CD4-positive, alpha-beta T cell treated with Interleukin-21 for 1 hour (primary cell): ENCODE measurements at regions not wholly inside any gene's neighbourhood (a gene's known extent, or its start where the extent isn't known, plus 50 kb on each side); places are given as distances from the start of the nearest gene placed in this dataset.
"Not testable (repeated sequence)": the region's sequence is repeated elsewhere in the genome, so short reads cannot be mapped to it uniquely, and the experiment has no call there.

Experiments
- DNase-seq: peaks from one replicate; pipeline ENCODE4 v3.0.0-alpha.2; 2020

DNA sequence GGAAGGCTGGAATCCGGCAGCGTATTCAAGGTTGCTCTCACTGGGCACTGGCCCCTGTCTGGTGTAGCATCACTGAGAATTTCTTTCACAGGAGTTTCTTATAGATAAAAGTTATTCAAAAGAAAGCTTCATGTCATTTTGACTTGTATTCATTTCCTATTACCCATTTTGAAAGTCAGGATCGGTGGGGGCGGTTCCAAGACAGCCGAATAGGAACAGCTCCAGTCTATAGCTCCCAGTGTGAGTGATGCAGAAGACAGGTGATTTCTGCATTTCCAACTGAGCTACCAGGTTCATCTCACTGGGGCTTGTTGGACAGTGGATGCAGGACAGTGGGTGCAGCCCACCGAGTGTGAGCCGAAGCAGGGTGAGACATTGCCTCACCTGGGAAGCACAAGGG is 51.5 kb upstream of the CDC42EP3 start:
- not testable (repeated sequence) for DNase-seq

DNA sequence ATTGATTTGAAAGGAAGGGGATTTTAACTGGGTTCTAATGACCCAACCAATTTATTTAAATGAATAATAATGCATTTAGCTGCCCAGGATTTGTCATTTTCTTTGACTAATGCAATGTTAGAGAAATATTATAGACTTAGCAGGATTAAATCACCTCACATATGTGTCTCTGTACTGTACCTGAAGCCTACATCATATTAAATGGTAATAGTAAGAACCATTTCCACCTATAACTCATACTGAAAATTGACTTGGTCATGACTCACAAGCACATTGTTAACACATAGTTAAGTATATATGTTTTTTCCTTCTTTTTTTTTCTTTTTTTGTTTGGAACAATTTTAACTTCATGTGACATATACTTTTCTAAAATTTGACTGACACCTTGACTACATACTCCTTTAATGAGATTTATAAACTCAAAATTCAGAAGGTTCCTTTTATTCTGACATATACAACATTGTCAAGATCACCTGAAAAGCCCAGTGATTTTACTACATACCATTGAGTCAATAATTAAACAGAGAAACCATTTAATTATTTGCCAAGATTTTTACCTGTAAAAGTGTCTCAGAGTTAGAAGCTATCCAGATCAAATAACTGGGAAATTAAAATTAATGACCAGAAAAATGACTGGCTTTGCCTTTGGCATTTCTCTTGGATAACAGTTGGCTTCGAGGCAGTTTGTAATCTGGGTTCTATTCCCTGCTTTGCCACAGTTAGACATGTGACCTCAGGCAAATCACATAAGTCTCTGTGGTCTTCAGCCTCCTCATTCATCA is 58.8 kb upstream of the CDC42EP3 start:
- no peak for DNase-seq

DNA sequence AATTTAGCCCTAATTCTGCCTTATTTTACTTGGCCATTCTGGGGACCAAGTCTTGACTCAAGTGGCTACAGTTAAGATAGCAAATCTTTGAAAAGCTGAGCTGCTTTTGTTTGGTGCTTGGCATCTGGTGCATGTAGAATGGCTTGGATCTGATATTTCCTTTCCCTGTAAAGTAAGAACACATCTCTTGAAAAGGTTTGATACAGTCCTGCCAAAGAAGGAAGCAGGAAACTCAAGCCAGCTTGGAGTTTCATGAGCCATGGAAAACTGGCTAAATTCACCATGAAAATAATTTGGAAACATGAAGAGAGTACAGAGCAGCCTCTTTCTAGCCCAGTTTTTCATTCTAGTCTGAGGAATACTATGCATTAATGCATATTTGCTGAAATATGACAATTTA is 61.0 kb upstream of the CDC42EP3 start:
- DNase-seq = not testable (repeated sequence)

DNA sequence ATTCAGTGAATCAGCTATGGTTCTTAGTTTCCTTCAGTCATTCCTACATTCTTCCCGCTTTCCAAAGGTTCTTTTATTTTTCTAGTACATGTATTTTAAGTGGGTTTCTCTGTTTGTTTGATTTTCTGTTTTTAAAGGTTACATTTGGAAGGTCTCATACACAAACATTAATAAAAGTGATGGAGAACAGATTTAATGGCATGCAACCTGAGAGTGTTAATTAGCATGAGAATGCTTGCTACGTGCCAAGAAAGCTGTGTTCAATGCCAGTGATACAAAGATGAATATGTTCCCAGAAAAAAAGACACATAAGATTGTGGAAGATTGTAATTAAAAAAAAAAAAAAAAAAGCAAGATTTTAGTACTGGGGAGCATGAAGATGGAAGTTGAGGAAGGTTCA is 61.8 kb upstream of the CDC42EP3 start:
- DNase-seq = no peak

DNA sequence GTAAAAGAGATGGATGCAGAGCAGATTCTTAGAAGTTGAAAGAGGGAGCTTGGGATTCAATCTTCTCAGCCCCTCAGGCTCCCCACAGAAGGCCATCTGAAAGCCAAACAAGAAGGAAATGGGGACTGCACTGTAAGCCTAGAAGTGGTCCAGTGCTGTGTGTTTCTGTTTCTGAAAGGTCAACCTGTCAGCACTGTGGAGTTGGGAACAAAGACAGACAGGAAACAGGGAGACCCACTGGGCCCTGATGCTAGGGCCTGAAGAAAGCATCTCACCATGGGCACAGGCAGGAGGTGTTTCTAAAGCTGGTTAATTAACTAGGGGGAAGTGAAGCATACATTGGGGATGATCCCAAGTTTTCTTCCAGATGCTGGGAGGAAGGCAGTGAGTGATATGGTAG is 62.5 kb upstream of the CDC42EP3 start:
- DNase-seq = not testable (repeated sequence)

DNA sequence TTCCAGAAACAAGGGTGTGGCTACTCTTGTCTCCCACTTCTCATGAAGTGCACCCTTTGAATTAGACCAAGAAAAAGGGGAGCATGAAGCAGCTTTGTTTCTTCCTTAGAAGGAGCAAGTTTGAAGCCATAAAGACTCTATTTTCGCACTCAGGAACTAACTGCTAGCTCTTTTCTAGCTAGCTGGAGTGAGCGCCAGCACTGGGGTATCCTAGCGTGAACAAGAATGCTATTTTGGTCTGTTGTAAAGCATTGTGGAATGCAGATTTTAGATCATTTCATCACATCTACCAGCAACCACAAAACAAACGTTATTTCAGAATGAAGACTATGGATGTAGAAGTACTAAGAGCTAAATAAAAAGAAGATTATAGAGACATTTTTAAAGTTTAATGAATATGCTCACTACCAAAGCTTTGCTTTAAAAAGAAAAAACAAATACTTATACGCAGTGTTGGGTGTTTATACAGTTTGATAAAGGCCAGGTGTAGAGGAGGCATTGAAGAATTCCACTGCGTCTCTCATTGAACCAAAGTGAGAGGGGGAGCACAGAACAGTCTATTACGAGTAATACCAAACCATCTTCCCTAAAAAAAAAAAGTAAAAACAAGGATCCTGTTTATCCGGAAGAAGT is 63.6 kb upstream of the CDC42EP3 start:
- not testable (repeated sequence) for DNase-seq

DNA sequence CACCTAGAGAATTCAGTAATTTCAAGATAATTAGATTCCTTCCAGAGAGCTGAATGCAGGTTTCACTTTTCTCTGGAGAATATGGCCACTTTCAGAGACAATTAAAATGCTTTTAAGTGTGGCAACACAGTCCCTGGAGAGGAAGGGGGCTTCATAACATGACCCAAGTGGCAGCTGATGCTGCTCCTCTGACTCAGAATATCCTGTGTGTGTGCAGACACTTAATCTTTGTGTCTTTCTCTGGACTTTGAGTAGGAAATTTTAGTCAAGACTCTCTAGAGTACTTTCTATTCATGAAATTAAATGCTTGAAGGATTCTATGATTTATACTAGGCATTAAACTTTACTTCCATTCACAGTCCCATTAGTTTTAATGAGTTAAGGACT is 64.1 kb upstream of the CDC42EP3 start:
- DNase-seq = not testable (repeated sequence)

DNA sequence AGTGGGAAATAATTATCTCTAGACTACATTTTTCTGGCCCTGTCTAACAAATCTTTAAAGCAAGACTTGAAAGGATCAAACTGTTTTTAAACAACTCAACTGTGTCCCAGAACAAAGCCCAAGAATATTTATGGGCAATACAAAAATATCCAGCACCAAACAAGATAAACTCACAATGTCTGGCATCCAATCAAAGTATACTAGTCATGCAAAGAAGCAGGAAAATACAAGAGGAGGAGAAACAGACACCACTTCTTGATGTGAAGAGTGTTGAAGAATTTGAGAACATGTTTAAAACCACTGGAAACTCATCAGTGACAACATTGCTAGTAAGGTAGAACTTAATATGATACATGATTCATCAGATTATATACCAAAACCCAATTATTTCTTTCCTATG is 66.1 kb upstream of the CDC42EP3 start:
- DNase-seq = no peak

DNA sequence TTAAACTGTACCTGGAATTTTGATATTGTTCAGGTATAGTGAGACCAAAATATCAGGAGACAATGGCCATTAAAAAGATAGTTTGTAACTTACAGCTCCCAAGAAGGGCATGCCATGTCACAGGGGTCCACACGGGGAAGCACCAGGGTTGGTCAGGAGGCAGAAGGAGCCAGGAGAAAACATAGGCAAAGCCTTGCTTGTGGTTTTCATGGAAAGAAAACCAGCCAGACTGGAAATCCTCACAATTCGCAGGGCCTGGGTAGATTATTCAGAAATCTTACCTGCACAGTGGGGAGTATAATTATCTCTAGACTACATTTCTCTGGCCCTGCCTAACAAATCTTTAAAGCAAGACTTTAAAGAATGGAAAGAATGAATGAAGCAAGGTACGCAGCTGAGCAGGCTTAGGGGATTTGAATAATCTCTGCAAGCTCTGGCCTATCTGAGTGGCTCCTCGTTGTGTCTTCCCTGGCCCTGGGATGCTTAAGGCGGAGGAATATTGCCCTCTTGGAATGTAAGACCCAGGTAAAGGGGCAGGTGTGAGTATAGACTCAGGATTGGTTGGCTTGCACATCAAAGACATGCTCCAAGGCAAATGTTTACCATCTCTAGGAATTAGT is 66.9 kb upstream of the CDC42EP3 start:
- no peak for DNase-seq

DNA sequence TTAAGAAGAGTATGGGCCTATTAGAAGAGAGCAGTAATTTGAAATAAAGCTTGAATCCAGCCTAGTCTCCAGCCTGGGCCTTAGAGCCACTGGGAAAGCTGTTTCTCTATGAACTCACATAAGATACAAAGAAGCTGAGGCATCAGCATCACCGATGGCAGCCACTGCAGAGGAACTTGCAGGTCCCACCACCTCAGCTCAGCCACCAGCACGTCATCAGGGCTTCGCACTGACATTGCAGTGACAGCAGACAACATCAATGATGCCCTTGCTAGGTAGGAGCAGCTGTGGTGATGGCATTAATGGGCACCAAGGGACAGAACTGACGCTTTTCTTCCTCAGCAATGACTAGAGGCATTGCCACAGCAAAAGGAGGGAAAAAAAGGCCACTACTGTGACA is 67.7 kb upstream of the CDC42EP3 start:
- no peak for DNase-seq

DNA sequence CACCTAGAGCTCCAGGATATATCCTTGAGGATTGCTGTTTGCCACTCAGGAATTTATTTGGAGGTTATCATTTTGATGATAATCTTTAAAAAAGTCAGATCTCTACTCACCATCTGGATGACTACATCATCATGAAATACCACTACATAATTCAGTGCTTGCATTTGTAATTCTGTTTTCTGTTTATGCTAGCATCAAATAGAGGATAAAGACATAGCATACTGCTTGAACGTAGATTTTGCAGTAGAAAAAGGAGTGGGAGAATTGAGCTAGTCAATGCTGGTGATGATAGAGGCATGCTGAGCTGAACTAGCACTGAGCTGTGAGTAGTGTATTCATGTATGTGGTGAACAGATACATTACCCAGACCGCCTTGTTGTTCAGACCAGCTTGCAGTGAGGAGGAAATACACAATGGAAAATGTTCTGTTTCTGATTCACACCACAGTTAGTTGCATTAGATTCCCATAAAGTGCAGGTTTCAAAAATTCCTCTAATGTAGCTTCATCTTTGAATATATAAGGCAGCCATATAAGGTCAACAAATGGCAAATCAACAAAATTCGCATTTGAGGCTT is 68.8 kb upstream of the CDC42EP3 start:
- DNase-seq = no peak

DNA sequence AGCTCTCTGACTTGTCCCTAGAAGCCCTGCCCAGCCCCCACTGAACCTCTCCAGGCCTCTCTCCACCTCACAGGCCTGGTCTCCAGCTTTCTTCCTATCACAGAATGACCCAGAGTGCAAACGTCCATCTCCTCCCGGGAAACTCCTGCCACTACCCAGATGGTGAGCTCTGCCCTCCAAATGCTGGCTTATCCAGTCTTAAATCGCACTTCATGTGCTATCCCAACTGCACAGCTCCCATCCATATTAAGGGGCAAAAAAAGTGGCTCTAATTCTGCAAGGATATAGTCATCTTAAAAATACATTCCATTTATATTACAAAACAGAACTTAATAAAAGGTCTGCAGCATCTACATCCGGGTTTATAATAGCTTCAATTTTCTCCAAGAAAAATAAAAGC is 70.8 kb upstream of the CDC42EP3 start:
- no peak for DNase-seq

DNA sequence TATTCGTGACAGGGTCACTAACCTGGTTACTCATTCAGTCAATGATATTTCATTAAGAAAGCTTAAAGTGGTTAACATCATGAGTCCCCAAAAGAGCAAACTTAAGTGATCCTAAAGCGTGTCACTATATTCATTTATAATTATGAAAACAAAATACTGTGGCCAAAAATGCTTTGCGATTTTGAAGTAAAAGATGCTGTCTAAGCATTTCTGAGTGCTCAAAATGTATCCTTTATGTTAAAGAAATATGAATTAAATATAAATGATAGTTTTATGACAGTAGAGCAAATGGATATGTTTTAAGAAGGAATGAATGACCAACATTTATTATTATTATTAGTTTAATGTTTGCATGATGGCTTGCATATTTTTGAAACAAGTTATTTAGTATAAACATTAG is 72.6 kb upstream of the CDC42EP3 start:
- DNase-seq = no peak

DNA sequence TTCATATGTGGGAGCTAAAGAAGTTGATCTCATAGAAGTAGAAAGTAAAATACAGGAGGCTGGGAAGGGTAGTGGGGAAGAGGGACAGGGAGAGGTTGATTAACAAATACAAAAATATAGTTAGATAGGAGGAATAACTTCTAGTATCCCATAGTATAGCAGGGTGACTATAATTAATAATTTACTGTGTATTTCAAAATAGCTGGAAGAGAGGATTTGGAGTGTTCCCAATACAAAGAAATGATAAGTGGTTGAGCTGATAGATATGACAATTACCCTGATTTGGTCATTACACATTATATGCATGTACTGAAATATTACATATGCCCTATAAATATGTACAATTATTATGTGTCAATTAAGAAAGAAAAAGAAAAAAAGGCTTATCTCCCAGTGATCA is 73.5 kb upstream of the CDC42EP3 start:
- not testable (repeated sequence) for DNase-seq

DNA sequence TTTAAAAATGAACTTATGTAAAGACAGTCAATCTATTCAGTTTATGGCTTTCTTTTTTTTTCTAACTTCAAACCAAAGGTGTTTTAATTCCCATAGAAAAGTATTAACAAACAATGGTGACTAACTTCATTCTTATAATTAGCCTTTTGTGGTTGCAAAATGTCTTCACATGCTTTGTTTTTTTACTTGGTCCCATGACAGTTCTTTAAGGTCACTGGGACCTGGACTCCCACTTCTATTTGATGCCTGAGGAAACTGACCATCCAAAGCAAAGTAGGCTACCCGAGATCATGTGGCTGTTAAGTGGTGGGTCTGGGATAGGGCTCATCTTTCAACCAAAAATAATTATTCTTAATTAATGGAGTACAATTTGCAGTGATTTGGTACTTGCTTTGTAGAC is 74.6 kb upstream of the CDC42EP3 start:
- DNase-seq = not testable (repeated sequence)

DNA sequence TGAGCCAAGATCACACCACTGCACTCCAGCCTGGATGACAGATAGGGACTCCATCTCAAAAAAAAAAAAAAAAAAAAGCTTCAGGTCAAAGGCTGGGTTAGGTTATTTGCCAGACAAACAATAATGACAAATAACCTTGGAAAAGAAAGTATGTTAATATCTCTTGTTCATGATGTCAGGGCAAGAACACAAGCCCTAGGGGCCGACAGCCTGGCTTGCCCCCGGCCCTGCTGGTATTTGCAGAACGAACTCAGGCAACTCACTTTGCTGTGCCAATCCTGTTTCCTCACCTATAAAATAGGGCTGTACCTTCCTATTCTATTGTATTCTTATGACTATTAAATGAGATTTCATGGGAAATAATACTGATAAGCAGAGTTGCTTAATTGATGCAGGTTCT is 75.4 kb upstream of the CDC42EP3 start:
- no peak for DNase-seq

DNA sequence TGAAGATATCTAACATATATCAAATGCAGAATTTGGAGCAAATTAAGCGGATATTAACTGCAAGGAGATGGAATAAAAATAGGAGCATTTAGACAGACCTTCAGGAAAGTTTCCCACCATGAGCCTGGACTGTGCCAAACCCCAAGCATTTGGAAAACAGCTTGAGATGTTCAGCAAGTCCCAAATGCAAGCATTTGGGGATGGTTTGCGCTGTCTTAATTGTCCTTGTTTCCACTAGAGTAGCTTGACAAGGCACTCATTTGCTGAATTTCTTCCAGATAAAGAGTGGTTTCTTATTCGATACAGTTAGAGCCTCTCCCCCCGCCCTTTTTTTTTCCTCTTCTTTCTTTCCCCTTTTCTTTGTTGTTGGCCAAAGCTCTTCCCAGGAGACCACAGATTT is 77.1 kb upstream of the CDC42EP3 start:
- DNase-seq = no peak

DNA sequence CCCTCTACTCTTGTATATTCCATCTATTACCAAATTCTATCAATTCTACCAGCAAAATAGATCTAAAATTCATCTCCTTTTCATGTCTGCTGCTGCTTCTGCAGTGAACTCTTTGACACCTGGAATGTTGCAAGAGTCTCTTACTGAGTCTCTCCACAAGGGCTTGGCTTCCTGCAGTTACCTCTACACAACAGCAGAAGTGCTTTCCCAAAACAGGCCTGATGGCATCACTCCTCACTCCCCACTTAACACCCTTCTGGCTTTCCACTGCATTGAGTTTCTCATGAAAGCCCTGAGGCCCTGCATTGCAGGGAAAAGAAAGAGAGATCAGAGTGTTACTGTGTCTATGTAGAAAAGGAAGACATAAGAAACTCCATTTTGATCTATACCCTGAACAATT is 78.8 kb upstream of the CDC42EP3 start:
- not testable (repeated sequence) for DNase-seq

DNA sequence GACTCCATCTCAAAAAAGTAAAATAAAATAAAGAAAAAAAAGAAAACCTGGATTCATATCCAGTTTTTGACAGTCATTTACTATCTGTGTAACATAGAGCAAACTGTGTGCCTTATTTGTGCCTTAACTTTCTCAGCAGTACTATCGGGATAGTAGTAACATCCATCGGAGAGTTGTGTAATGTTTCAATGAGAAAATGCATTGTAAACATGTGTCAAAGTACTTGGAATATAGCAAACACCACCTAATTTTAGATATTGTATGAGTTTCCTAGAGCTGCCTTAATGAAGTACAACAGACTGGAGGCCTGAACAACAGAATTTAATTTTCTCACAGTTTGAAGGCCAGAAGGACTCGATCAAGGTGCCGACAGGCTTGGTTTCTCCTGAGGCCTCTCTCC is 81.3 kb upstream of the CDC42EP3 start:
- no peak for DNase-seq

DNA sequence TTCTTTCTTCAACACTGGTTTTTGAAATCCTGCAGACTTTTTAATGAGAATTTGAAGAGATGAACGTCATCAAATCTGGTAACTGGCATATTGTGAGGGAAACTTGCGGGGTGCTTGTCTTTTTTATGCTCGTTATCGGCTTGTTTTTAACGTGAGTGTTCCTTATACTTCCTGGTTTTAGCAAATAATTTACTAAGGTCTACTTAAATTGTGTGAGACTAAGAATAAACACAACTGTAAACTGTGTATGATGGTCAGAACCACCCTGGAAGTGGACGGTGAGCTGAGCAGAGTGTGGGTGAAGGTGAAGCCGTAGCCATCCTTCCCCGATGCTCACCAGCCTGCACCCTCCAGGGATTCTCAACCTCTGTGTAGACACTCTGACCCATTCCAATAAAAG is 82.3 kb upstream of the CDC42EP3 start:
- no peak for DNase-seq

DNA sequence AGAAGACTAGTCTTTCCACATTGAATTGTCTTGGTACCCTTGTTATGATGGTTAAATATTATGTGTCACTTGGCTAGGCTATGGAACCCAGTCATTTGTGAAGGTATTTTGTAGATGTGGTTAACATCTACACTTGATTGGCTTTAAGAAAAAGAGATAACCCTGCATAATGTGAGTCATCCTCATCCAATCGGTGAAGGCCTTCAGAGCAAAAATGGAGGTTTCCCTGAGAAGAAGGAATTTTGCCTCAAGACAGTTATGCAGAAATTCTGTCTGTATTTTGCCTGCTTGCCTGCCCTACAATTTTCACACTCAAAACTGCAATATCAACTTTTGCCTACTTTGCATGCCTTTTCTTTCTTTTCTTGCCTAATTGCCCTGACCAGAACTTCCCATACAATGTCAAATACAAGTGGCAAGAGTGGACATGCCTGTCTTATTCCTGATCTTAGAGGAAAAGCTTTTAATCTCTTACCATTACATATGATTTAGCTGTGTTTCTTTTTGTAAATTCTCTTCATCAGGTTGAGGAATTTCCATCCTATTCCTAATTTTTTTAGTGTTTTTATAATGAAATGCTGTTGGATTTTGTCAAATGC is 84.6 kb upstream of the CDC42EP3 start:
- DNase-seq = not testable (repeated sequence)

DNA sequence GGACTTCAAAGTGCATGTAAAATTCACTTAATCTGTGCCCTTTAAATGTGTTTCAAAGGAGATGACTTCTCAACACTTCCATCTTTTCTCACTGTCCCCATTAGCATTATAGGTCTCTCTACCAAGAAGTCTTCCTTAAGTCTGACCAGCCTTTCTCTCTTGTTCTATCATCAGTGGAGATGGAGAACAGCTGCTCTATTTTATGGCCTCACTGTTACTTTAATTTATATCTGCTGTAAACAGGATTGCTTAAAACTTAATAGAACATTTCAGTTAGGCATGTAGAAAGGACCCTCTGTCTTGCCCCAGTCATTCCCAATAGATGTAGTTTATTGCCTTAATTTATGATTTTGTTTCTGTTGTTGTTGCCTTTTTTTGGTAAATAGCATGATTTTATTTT is 86.0 kb upstream of the CDC42EP3 start:
- not testable (repeated sequence) for DNase-seq

DNA sequence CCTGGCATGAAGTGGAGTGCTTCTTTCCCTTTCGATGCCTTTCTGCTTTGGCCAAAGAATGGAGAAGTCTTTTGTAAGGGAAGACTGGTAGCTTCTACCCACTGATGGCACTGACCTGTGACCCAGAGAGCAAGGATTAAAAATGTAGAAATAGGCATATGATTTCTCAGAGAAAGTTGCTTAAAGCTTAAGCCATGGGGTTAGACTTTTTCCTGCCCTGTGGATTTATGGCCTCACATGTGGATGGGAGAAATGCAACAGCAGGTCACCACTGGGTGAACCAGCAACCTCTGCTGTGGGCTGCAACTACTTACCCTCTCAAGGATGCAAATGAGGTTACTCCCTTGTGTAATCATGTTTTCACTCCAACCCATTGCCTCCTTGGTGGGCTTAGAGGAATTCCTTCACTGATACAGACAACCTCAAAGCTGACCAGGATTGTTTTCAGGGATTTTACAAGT is 86.7 kb upstream of the CDC42EP3 start:
- DNase-seq = not testable (repeated sequence)
